ENCODE measurements at regions not wholly inside any gene's neighbourhood (a gene's known extent, or its start where the extent isn't known, plus 50 kb on each side); places are given as distances from the start of the nearest gene placed in this dataset.

DNA sequence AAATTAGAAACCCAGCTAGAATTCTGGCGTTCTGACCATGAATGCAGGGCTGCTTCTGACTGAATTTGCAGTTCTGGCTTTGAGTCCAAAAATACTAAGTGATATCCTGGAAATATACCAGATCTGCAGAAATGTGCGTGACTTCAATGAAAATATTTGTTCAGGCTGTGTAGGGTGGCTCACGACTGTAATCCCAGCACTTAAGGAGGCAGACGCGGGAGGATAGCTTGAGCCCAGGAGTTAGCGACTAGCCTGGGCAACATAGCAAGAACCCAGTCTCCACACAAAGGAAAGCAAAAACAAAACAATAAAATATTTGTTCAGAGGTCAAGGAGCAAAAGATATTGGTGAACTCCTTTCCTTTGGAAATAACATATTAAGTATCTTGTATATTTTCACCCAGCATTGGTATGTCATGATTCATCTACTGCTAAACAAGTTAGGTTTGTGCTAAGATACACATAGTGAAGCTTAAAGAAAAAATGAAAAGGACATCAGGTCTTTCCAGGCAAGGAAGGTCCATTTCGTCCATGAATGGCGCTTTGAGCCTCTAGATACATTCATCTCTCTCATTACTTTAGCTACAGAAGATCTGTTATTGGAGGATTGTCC is 239.2 kb downstream of the CMPK2 start (continued):
- no peak for TF ChIP-seq SRF (IDR thresholded peaks at IDR 0.05; ENCODE audit: low read depth, low read length)

Data from H1 (cell line).